ENCODE measurements at regions not wholly inside any gene's neighbourhood (a gene's known extent, or its start where the extent isn't known, plus 50 kb on each side); places are given as distances from the start of the nearest gene placed in this dataset.

- intact Hi-C loops (cut with DNase I), result no loop called here
- no peaks in the 10 kb centered on the region for H3K27me3 ChIP-seq
- no peaks in the 10 kb centered on the region for H3K4me1 ChIP-seq
- TF ChIP-seq, protein P1, sequence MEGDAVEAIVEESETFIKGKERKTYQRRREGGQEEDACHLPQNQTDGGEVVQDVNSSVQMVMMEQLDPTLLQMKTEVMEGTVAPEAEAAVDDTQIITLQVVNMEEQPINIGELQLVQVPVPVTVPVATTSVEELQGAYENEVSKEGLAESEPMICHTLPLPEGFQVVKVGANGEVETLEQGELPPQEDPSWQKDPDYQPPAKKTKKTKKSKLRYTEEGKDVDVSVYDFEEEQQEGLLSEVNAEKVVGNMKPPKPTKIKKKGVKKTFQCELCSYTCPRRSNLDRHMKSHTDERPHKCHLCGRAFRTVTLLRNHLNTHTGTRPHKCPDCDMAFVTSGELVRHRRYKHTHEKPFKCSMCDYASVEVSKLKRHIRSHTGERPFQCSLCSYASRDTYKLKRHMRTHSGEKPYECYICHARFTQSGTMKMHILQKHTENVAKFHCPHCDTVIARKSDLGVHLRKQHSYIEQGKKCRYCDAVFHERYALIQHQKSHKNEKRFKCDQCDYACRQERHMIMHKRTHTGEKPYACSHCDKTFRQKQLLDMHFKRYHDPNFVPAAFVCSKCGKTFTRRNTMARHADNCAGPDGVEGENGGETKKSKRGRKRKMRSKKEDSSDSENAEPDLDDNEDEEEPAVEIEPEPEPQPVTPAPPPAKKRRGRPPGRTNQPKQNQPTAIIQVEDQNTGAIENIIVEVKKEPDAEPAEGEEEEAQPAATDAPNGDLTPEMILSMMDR (IDR thresholded peaks at IDR 0.05), result no peak
- TF ChIP-seq POLR2A (IDR thresholded peaks at IDR 0.05), result no peak
- no peak overlapping the region for H3K4me3 ChIP-seq
- DNase-seq (peak in 2 of 4 donors; percentile 8 to 50), ATAC-seq (peak; percentile 38)
- no peaks in the 10 kb centered on the region for H3K36me3 ChIP-seq (replicated peaks in 1 of 2; ENCODE audit: insufficient read depth in 1 of 2, low read depth in 2 of 2)
- H3K27ac ChIP-seq, result peak overlapping the region in 1 of 4 donors; percentile 1
- 58 to 79% methylated on average over 12 of the region's 12 CpGs for WGBS, 2 donors
- no peaks in the 10 kb centered on the region for H3K9me3 ChIP-seq
Observed at GRCh38 chr12:4135919-4136605, 137.5 kb upstream of the CCND2 start.

- no peaks in the 10 kb centered on the region for H3K9me3 ChIP-seq
- H3K36me3 ChIP-seq (replicated peaks in 1 of 2; ENCODE audit: insufficient read depth in 1 of 2, low read depth in 2 of 2), result no peaks in the 10 kb centered on the region
- ATAC-seq, result no peak
- H3K27ac ChIP-seq, result no peak overlapping the region
- no peak for DNase-seq
- H3K4me3 ChIP-seq, result no peak overlapping the region
- H3K4me1 ChIP-seq, result no peaks in the 10 kb centered on the region
- no peak for TF ChIP-seq POLR2A (IDR thresholded peaks at IDR 0.05)
- TF ChIP-seq, protein P1 (IDR thresholded peaks at IDR 0.05), result no peak
- intact Hi-C loops (cut with DNase I), result no loop called here
- 57 to 63% methylated on average over 12 of the region's 12 CpGs for WGBS, 2 donors
- H3K27me3 ChIP-seq, result no peaks in the 10 kb centered on the region
Observed at GRCh38 chr12:4134448-4135263, 138.9 kb upstream of the CCND2 start.

- intact Hi-C loops (cut with DNase I), result no loop called here
- WGBS, 2 donors, result 57 to 83% methylated on average over 15 of the region's 15 CpGs
- H3K36me3 ChIP-seq (replicated peaks in 1 of 2; ENCODE audit: insufficient read depth in 1 of 2, low read depth in 2 of 2), result no peaks in the 10 kb centered on the region
- H3K27me3 ChIP-seq, result no peaks in the 10 kb centered on the region
- no peak for TF ChIP-seq POLR2A (IDR thresholded peaks at IDR 0.05)
- TF ChIP-seq, protein P1 (IDR thresholded peaks at IDR 0.05), result no peak
- no peaks in the 10 kb centered on the region for H3K9me3 ChIP-seq
- no peak for ATAC-seq
- H3K4me3 ChIP-seq, result no peak overlapping the region
- H3K27ac ChIP-seq, result no peak overlapping the region
- no peaks in the 10 kb centered on the region for H3K4me1 ChIP-seq
- DNase-seq, result no peak
Observed at GRCh38 chr12:4133636-4134447, 139.7 kb upstream of the CCND2 start.

- no peaks in the 10 kb centered on the region for H3K9me3 ChIP-seq
- no peak overlapping the region for H3K27ac ChIP-seq
- ATAC-seq (no peak), DNase-seq (no peak)
- intact Hi-C loops (cut with DNase I), result no loop called here
- no peaks in the 10 kb centered on the region for H3K36me3 ChIP-seq (replicated peaks in 1 of 2; ENCODE audit: insufficient read depth in 1 of 2, low read depth in 2 of 2)
- no peak overlapping the region for H3K4me3 ChIP-seq
- H3K4me1 ChIP-seq, result no peaks in the 10 kb centered on the region
- no peak for TF ChIP-seq POLR2A (IDR thresholded peaks at IDR 0.05)
- TF ChIP-seq, protein P1 (IDR thresholded peaks at IDR 0.05), result no peak
- H3K27me3 ChIP-seq, result no peaks in the 10 kb centered on the region
- 84 to 88% methylated on average over 5 of the region's 5 CpGs for WGBS, 2 donors
Observed at GRCh38 chr12:4133029-4133428, 140.5 kb upstream of the CCND2 start.
